HG03108 (cell line): ENCODE measurements at regions not wholly inside any gene's neighbourhood (a gene's known extent, or its start where the extent isn't known, plus 50 kb on each side); places are given as distances from the start of the nearest gene placed in this dataset.
"Not testable (repeated sequence)": the region's sequence is repeated elsewhere in the genome, so short reads cannot be mapped to it uniquely, and the experiment has no call there.

Experiments
- ATAC-seq: cut with Tn5 transposase; IDR thresholded peaks from one replicate; pipeline ENCODE4 v1.9.1; 2021; ENCODE audit warnings: moderate library complexity; ENCODE audit not compliant: unreplicated experiment

DNA sequence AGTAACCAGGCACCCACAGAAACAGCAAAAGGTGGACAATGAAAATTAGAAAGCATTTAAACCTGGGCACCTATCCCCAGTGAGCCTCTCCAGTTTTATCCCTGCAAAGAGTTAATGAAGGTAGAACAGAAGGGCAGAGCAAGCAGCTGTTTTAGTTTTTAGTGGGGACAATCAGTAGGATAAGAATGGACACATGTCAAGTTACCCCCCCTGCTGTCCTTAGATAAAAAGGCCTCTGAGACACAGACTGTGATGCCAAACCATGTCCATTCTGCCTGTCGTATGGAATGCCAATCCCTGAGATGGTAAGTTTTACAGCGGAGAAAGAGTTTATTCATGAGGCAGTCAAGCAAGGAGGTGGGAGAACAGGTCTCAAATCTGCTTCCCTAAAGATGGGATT, 162.6 kb upstream of the AGR3 start:
- ATAC-seq = no peak

DNA sequence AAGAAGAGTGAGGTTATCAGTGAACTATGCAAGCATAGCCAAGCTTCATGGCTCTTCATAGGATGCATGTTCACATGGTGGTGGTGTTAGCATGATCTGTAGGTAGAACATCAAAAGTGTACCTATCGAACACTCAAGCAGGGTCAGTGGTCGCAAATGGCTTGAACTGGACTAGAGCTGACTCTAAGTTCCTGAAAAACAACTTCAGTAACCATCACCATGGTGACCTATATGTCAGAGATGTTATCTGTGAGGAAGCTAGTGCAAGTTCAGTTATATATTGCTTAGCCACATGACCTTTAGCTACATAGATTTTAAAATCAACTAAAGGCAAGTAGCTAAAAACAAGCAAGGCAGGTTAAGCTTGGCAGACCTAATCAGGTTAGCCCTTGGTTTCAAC, 163.1 kb upstream of the AGR3 start:
- ATAC-seq = no peak

DNA sequence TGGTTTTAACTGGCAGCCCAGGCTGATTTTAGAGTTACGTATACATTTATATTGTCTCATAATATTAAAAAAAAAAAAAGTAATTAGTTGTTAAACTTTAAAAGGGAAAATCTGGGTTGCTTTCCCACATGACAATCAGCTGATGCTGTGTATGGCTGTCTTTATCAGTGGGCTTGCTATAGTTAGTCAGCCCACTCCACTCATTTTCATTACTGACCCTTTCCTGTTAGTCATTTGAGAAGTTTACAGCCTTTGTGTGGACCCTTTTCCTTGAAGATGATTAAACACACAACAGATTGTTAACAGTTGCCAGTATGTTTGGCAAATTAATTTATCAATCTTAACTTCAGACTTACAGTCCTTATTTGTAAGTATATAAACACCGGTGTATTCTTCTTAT, 164.5 kb upstream of the AGR3 start:
- no peak for ATAC-seq

DNA sequence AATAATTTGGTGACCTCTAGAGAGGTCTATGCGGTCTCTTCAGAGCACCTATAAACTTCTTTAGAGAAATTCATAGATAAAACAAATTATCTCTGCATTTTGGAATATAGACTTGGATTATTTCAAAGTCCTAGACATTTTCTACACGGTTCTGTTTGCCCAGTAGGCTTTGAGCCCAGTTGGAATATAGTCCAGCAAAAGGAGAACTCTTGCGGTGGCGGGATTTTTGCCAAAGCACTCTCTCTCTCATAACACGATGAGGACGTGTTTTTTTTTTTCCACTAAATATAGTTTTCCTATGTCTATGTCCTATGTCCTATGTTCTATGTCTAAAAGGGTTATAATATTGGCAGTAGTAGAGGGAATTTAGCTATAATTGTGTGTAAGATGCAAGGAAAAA, 164.9 kb upstream of the AGR3 start:
- ATAC-seq = no peak

DNA sequence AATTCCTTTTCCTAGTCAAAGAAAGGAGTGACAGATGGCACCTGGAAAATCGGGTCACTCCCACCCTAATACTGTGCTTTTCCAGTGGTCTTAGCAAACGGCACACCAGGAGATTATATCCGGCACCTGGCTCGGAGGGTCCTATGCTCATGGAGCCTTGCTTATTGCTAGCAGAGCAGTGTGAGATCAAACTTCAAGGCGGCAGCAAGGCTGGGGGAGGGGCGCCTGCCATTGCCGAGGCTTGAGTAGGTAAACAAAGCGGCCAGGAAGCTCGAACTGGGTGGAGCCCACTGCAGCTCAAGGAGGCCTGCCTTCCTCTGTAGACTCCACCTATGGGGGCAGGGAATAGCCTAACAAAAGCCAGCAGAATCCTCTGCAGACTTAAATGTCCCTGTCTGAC, 171.4 kb upstream of the AGR3 start:
- ATAC-seq = not testable (repeated sequence)

DNA sequence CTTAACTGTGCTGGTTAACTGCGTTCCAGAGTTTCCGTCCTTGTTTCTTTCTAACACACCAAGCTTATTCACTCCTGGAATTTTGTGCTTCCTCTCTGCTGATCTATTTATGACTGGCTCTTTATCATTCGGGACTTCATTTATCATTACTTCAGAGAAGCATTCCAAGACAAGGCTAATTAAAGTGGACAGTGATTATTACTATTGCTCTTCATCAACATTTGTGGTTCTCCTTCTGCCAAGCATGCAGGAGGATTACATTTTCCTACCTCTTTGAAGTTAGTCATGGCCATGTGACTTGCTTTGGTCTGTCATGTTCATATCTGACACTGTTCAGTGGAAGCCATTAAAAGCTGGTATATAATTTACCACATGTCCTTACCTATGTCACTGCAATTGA, 172.4 kb upstream of the AGR3 start:
- ATAC-seq = no peak

DNA sequence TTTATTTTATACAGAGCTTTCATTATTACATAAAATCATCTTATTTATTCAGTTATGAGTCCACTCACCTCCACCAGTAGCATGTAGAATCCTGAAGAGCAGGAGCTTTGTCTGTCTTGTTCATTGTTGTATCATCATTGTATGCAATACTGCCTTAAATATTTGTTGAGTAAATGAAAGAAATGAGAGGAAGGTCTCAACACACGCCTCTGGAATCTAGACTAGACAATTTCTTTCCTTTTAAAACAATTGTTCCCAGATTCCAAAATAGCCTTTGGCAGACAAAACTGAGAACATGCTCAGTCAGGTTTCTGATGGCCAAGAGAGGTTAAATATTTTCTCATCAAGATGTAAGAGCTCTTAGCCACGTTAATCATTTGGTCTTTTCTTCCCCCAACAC, 173.1 kb upstream of the AGR3 start:
- no peak for ATAC-seq

DNA sequence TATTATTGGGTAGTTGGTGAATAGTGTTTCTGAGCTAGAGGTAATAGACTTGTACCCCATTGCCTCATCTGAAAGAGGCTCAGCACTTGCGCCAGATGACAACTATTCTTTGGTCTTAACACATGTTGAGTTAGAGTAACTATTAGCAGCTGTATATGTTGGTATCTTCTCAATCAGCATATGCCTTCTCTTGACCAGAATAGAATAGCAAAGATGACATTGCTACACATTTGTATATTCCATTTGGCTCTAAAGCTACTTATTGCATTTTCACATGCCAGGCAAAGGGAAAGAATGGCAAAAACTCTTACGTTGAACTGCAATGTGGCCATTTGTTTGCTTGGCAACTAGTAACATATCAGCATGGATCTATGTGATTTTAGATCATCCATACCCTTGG, 173.8 kb upstream of the AGR3 start:
- no peak for ATAC-seq

DNA sequence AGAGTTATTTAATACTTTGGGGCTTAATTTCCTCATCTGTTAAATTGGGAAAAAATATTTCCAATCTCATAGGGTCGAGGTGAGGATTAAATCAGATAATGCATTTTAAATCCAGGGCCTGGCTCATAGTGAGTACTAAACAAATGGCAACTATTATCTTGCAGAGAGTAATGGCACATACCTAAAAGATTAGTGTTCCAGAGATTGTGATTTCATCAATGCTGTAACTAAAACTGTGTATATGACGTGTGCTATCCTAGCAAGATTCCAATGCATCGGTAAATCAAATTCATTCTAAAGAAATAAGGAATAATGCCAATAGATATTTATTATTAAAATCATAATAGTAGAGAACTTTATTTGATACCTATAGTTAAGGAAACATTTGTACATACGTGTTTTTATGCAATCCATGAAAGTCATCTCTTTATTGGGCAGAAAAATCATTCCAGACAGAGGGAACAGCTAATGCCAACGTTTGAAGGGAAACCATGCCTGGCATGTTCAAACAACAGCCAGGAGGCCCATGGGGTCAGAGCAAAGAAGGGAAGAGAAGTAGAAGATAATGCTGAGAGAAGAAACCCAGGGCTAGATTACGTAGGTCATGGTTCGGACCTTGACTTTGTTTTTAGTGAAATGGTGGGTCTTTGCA, 174.8 kb upstream of the AGR3 start:
- no peak for ATAC-seq

DNA sequence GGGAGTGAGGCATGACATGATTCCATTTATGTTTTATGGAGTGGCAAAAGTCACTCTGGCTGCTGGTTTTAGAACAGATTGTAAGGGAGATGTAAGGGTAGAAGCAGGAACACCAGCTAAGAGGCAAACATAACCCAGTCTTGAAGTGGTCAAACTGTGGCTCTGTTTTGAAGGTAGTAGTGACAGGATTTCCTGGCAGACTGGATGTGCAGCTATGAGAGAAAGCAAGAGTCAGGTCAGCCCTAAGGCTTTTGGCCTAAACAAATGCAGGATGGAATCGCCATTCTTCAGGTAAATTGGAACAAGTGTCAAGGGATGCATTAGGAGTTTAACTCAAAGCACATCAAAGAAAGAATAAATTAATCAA, 175.3 kb upstream of the AGR3 start:
- ATAC-seq = no peak

DNA sequence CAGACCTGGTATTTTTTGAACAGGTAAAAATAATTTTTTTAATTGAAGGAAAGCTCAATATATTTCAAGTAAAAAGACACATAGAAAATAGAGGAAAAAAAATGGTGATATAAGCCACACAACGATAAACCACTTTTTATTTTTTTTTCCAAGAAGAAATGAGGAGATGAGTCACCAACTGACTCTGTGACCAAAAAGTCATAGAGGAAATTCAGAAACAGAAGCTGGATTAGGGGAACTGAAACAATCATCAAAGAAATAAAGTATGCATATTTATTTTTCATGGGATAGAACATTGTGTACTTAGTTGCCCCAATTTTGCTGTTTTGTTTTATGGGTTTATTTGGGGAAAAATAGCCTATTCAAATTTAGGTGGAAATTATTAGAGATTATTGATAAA, 176.8 kb upstream of the AGR3 start:
- ATAC-seq = no peak

DNA sequence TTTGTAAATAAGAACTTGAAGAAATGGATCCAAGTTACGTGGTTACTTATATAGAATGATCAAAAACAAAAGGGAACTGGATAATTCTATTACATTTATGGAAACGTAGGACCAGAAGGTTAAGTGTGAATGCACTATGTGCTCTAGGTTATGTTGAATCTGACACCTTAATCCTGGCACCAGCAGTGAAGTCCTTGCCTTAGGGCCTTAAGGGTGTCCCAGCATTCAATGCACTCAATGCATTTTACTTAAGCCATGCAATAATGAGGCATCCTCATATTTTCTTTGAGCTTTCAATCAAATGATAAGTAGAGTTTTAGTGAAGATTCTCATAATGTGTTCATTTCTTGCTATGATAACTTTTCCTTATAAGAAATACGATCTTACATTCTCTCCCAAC, 178.3 kb upstream of the AGR3 start:
- no peak for ATAC-seq

DNA sequence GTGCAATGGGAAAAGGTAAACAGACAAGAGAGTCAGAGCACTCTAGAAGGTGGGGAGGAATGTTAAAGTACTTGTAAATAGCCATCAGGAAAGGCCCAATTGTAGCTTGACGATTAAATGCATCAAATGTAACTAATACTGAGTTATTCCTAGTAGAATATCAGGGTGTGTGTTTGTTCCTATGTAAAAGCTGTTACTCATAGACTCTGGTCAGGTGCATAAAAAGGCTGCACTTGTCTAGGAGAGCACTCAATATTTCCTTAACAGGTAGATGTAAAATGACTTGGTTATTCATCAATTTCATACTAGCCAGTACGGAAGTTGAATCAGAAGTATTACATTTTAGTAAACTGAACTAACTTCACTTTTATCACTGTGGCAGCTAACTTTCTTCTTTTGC, 179.7 kb upstream of the AGR3 start:
- no peak for ATAC-seq

DNA sequence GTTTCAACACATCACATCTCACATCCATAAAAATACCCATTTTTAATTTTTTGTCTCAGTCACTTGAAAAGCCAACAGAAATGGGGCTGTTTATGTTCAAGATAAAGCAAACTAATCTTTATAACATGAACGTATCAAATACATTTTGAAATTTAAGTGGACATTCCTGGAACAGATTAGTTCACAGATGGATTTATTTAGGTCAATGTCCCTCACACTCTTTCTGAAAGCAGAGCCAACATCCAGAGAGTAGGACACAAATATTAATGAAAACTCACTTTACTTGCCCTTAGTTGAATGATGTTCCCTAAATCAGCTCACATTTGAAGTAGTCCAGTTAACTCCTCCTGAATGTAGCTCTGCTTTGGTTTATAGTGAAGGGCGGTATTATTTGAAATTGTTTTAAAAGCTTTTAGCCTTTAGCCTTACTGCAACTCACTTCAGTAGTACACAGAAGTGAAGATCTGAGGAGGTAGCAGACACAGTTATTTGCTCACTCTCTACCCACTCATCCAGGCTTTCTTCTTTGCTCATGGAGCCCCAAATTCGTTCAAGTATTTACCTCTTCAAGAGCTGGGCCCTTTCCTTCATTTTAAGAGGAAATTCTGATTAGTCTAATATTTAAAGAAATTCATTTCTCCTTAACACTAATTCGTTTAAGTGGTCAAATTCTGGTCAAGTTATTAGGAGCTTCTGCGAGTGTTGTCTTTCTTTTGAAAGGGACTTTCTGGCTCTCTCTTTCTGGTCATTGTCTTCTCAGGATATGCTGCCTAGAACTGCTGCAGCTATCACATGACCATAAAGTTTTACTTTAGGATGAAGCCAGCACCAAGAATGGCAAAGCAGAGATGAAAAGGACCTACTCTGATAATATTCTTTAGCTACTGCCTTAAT, 180.6 kb upstream of the AGR3 start:
- ATAC-seq = no peak

DNA sequence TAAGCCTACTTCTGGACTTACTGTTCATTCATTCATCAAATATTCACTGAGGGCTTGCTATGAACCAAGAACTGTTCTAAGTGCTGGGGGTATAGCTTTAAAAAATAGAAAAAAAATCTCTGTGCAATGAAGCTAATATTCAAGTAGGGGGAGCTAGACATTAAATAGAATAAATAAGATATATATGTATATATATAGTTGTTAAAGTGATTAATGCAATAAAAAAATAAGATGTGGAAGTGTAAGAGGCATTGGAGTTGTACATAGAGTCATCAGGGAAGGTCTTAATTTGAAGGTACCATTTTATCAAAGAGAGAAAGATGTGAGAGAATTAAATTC, 181.2 kb upstream of the AGR3 start:
- no peak for ATAC-seq

DNA sequence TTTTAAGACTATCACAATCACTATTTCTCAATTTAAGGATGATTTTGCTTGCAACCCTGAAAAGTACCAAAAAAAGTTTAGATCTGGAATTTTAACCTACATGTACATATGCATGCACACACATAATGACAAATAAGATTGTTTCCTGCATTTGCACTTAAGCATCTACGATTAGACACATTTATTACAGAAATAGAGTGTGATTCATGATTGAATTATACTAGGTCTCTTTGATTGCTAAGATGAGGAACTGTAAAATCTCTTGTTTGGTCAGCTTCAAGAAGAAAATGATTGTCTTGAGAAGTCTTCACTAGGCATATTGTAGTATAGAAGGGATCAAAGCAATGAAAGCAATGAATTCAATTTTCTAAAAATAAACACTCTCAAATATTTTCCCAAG, 185.9 kb upstream of the AGR3 start:
- ATAC-seq = no peak

DNA sequence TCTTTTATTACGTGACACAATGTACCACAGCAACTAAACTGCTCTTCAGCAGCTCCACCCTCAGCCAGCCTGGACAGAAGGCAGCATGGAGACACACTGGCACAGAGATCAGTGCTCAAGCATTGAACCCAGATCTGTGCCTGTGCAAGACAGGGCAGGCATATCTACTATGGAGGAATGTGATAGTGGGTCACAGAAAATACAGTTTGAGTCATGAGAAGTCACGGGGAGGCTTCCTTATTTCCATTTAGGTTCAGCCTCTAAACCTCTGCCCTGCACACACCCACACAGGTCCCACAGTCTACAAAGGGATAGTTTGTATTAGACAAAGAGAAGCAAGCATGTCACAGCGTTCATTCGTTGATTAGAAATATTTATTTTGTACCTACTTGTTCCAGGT, 187.4 kb upstream of the AGR3 start:
- ATAC-seq = no peak

DNA sequence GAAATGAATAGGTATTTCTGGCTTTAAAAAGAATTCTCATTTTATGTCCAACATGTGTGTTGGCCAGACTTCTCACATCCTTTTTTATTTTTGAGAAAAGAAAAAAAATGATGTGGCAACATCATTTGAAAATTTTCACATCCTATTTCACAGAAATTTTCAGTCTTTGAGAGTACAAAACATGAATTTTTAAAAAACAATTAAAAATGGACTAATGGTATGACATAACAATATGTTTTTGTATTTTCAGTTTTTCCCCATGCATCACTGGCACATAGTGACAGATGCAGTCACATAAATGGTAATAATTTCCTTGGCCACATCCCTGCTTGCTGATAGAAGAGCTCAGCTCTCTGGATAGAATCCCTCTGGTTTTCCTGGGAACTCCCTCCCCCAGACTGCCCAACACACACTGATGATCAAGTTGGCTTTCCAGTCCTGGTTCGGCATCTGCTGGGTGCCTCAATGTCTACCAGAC, 188.5 kb upstream of the AGR3 start:
- no peak for ATAC-seq

DNA sequence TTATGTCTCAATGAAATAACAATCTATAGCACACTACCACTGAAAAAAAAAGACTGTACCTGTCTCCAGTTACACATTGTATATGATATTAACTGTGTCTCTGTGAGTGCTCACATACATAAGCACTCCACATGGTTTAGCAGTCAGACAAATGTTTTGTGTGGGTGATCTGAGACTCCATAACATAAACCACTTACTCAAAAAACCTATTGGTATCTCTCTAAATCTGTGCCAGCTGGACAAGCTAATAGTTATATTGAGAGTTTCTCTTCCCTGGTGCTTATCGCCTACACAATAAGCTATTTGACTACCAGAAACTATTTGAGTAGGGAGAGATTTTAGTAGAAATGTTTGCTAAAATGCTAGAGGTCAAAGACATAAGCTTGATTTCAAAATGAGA, 190.1 kb upstream of the AGR3 start:
- peak; percentile 44 for ATAC-seq

DNA sequence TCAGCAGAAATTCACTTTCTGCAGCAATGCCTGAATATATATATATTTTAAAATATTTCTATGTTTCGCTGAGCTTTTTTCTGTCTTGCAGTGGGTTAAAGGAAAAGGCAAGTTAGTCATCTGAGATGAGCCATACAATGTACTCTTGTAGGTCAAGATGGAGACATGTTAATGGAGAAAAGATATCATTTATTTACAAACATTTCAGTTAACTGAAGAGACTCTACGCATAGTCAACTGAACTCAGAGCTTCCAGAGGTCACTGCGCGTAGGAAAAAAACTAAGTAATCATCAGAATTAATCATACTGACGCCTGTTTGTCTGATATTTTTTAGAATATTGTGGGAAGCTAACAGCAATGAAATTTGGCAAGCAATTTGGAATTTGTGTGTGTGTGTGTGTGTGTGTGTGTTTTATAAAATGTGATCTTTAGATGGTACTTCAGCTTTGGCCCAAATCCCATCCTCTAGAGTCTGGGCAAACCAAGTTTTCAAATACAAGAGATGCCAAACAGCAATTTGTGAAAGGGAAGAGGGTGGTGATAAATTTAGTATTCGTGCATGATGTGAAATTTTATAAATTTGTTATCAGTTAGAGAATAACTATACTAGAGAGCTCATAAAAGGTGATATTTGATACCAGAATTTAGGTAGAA, 193.9 kb upstream of the AGR3 start:
- no peak for ATAC-seq

DNA sequence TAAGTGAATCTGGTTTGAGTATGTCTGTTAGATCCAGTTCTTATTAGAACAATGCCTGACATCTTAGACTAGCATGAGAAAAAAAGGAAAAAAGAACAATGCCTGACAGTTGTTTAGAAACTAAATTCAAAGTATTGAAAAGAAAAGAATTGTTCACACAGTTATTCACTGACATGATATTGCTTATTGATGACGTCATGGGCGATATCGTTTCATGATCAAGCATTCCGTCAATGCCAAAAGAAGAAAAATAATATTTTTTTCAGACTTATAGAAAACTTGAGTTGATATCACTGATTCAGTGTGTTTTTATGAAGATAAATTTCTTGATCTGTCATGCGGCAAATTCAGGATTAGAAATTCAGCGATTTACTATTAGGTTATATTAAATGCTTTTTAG, 196.5 kb upstream of the AGR3 start:
- ATAC-seq = no peak
